IPS DF 4.7 (cell line): ENCODE measurements at regions not wholly inside any gene's neighbourhood (a gene's known extent, or its start where the extent isn't known, plus 50 kb on each side); places are given as distances from the start of the nearest gene placed in this dataset.
"Not testable (repeated sequence)": the region's sequence is repeated elsewhere in the genome, so short reads cannot be mapped to it uniquely, and the experiment has no call there.

Source experiments
- DNase-seq: peaks from one replicate; pipeline ENCODE4 v3.0.0-alpha.2; 2013; ENCODE audit warnings: low spot score; ENCODE audit errors: extremely low read depth

GRCh38 chr4:38278255-38278654 is 318.1 kb downstream of the PTTG2 start:
- no peak for DNase-seq

GRCh38 chr4:38279077-38279476 is 318.9 kb downstream of the PTTG2 start:
- DNase-seq: no peak

- no peak for DNase-seq
Observed at GRCh38 chr4:38279650-38280322, 319.6 kb downstream of the PTTG2 start.

- DNase-seq: no peak
Observed at GRCh38 chr4:38280323-38280706, 320.1 kb downstream of the PTTG2 start.

GRCh38 chr4:38281371-38282071 is 321.3 kb downstream of the PTTG2 start:
- DNase-seq: no peak

GRCh38 chr4:38283724-38284123 is 323.5 kb downstream of the PTTG2 start:
- no peak for DNase-seq

- DNase-seq: no peak
Observed at GRCh38 chr4:38284294-38285030, 324.3 kb downstream of the PTTG2 start.

GRCh38 chr4:38287101-38287851 is 327.1 kb downstream of the PTTG2 start:
- DNase-seq: no peak

- DNase-seq: no peak
Observed at GRCh38 chr4:38289553-38289952, 329.4 kb downstream of the PTTG2 start.

GRCh38 chr4:38290366-38290765 is 330.2 kb downstream of the PTTG2 start:
- DNase-seq: no peak

- DNase-seq: no peak
Observed at GRCh38 chr4:38290914-38291313, 330.7 kb downstream of the PTTG2 start.

- no peak for DNase-seq
Observed at GRCh38 chr4:38292529-38292928, 332.3 kb downstream of the PTTG2 start.

GRCh38 chr4:38294238-38294637 is 334.0 kb downstream of the PTTG2 start:
- DNase-seq: no peak

GRCh38 chr4:38297061-38297460 is 336.9 kb downstream of the PTTG2 start:
- no peak for DNase-seq

- no peak for DNase-seq
Observed at GRCh38 chr4:38298868-38299713, 338.9 kb downstream of the PTTG2 start.

- no peak for DNase-seq
Observed at GRCh38 chr4:38302910-38303309, 342.7 kb downstream of the PTTG2 start.

- not testable (repeated sequence) for DNase-seq
Observed at GRCh38 chr4:38304460-38304859, 344.3 kb downstream of the PTTG2 start.

- DNase-seq: no peak
Observed at GRCh38 chr4:38306482-38307071, 346.4 kb downstream of the PTTG2 start.

- DNase-seq: no peak
Observed at GRCh38 chr4:38308728-38309311, 348.6 kb downstream of the PTTG2 start.

GRCh38 chr4:38309471-38309870 is 349.3 kb downstream of the PTTG2 start:
- DNase-seq: no peak
